K562 (cell line): ENCODE measurements at regions not wholly inside any gene's neighbourhood (a gene's known extent, or its start where the extent isn't known, plus 50 kb on each side); places are given as distances from the start of the nearest gene placed in this dataset.

Source experiments
- ATAC-seq: fragments of 200-7000 bp; cut with Tn5 transposase; 3 replicates; pipeline ENCODE4 v1.9.1; 2020; ENCODE audit warnings: moderate library complexity
- BruUV-seq: library from RNA; stranded (reverse); fragments of 400-500 nt; replicated peaks from 2 replicates; lab custom pipeline; 2021; lab: Mats Ljungman, UMichigan
- CTCF ChIA-PET: fragments of 300-600 bp; formaldehyde crosslinking; extraction: SDS; loops from one replicate; lab custom pipeline; 2021; ENCODE audit warnings: low intra/inter-chr PET ratio; lab: Yijun Ruan, JAX
- POLR2A ChIA-PET: fragments of 300-600, 350-650 bp; sonication (Branson Sonifier 250); formaldehyde crosslinking; extraction: SDS; loops from one replicate; lab custom pipeline; 2021; ENCODE audit warnings: antibody characterized with exemption, inconsistent platforms; lab: Yijun Ruan, JAX
- DNase-seq, 4 experiments: peaks; one replicate each; pipeline versions ENCODE4 v3.0.0 to v3.0.0-alpha.2; 2011 to 2018; ENCODE audit warnings: low spot score in 3 of 4, mixed read lengths in 3 of 4; ENCODE audit errors: extremely low read depth in 1 of 4
- FAIRE-seq: peaks from 2 replicates; lab custom pipeline; 2011; peaks lifted over from hg19 to GRCh38; lab: Jason Lieb, UNC
- H2AFZ ChIP-seq: 2 replicates; pipeline ENCODE4 v1.6.0; 2011; ENCODE audit warnings: low read depth, low read length, control low read depth, inconsistent platforms
- H3K27ac ChIP-seq: fragments of 200-600 bp; 3 replicates; pipeline ENCODE4 v1.8.0; 2011; ENCODE audit warnings: low read depth, mild to moderate bottlenecking, control low read depth, inconsistent platforms, low read length, moderate library complexity, mixed read lengths; ENCODE audit errors: extremely low read depth
- H3K27me3 ChIP-seq, 2 experiments: fragments of 300-600 bp in 1 of 2; 2 replicates in 1 of 2; 3 replicates in 1 of 2; pipeline versions ENCODE4 v1.6.0 to v1.8.0; 2011; ENCODE audit warnings: inconsistent platforms in 2 of 2, low read length in 2 of 2, mild to moderate bottlenecking in 1 of 2, mixed read lengths in 1 of 2, moderate library complexity in 1 of 2; ENCODE audit not compliant: control insufficient read depth in 2 of 2, insufficient read depth in 2 of 2
- H3K36me3 ChIP-seq: fragments of 300-600 bp; 3 replicates; pipeline ENCODE4 v1.8.0; 2011; ENCODE audit warnings: mild to moderate bottlenecking, low read length, inconsistent platforms; ENCODE audit not compliant: control insufficient read depth, insufficient read depth
- H3K4me1 ChIP-seq, 2 experiments: fragments of 200-600 bp in 1 of 2; replicated peaks in 1 of 2; 2 replicates in 1 of 2; 3 replicates in 1 of 2; pipeline versions ENCODE4 v1.5.1 to v1.8.0; 2011; ENCODE audit warnings: inconsistent platforms in 2 of 2, low read length in 2 of 2, mild to moderate bottlenecking in 1 of 2, mixed read lengths in 1 of 2, moderate library complexity in 1 of 2; ENCODE audit not compliant: control insufficient read depth in 2 of 2, insufficient read depth in 2 of 2
- H3K4me2 ChIP-seq: 2 replicates; pipeline ENCODE4 v1.6.1; 2011; ENCODE audit warnings: low read length, control low read depth, inconsistent platforms, mixed read lengths; ENCODE audit not compliant: insufficient read depth
- H3K4me3 ChIP-seq: fragments of 200-600 bp; sonication (generic), shearing (Covaris generic); 2 replicates; pipeline ENCODE4 v1.5.1; 2016; ENCODE audit warnings: control low read depth, inconsistent platforms
- H3K79me2 ChIP-seq: fragments of 200-600 bp; 3 replicates; pipeline ENCODE4 v1.8.0; 2011; ENCODE audit warnings: low read length, inconsistent platforms; ENCODE audit not compliant: control insufficient read depth, insufficient read depth
- H3K9ac ChIP-seq, 2 experiments: 2 replicates each; pipeline versions ENCODE4 v1.6.0 to v1.6.1; 2011; ENCODE audit warnings: low read depth in 2 of 2, low read length in 2 of 2, control low read depth in 1 of 2, inconsistent platforms in 1 of 2, mild to moderate bottlenecking in 1 of 2, mixed read lengths in 1 of 2; ENCODE audit not compliant: insufficient read depth in 1 of 2
- H3K9me1 ChIP-seq: one replicate; pipeline ENCODE4 v1.6.0; 2011; ENCODE audit warnings: inconsistent platforms, mild to moderate bottlenecking, low read length, moderate library complexity; ENCODE audit not compliant: control insufficient read depth, insufficient read depth
- H3K9me3 ChIP-seq: replicated peaks from 2 replicates; pipeline ENCODE4 v1.5.1; 2011; ENCODE audit warnings: low read depth, low read length, inconsistent platforms; ENCODE audit not compliant: control insufficient read depth, insufficient read depth
- H4K20me1 ChIP-seq: replicated peaks from 2 replicates; pipeline ENCODE4 v1.6.1; 2011; ENCODE audit warnings: low read length, inconsistent platforms, mixed read lengths; ENCODE audit not compliant: control insufficient read depth, insufficient read depth
- ELF1 ChIP-seq: fragments of 200-800 bp; sonication (Bioruptor generic); IDR thresholded peaks from 2 replicates; pipeline ENCODE4 v1.6.1; 2016; ENCODE audit warnings: missing genetic modification characterization, missing compliant biosample characterization
- FOXA3 ChIP-seq, 2 experiments: fragments of 450-650 bp in 1 of 2; sonication (generic) in 1 of 2; formaldehyde crosslinking; IDR thresholded peaks in 1 of 2; conservative IDR thresholded peaks in 1 of 2; 2 replicates each; pipeline versions ENCODE4 v1.4.0 to v1.8.0; 2020 to 2022; ENCODE audit warnings: mild to moderate bottlenecking in 2 of 2, missing genetic modification reagents in 1 of 2
- FOXJ2 ChIP-seq: fragments of 200-800 bp; sonication (Bioruptor generic); IDR thresholded peaks from 2 replicates; pipeline ENCODE4 v1.6.1; 2016; ENCODE audit warnings: missing genetic modification characterization, missing compliant biosample characterization
- HOXB6 ChIP-seq: fragments of 250-450 bp; sonication (Bioruptor Pico); IDR thresholded peaks from 2 replicates; pipeline ENCODE4 v1.5.1; 2022; ENCODE audit warnings: mild to moderate bottlenecking, borderline replicate concordance
- KDM2B ChIP-seq: fragments of 250-450 bp; sonication (Bioruptor Pico); IDR thresholded peaks from 2 replicates; pipeline ENCODE4 v1.8.0; 2021; ENCODE audit warnings: mild to moderate bottlenecking, moderate library complexity
- POLR3G ChIP-seq: IDR thresholded peaks from 2 replicates; pipeline ENCODE4 v1.6.1; 2011; ENCODE audit not compliant: insufficient read length, insufficient replicate concordance; ENCODE audit errors: extremely low read depth
- SNRNP70 ChIP-seq: fragments of 200-400 bp; formaldehyde crosslinking; optimal IDR thresholded peaks from 2 replicates; pipeline ENCODE3; 2017; ENCODE audit warnings: low read depth, low read length
- ZNF174 ChIP-seq: fragments of 250-450 bp; sonication (Bioruptor Pico); IDR thresholded peaks from 2 replicates; pipeline ENCODE4 v1.4.0; 2020; ENCODE audit warnings: mild to moderate bottlenecking
- WGBS: fragments of 100-300 bp; shearing (Covaris generic); methylation state at CpG from one replicate; pipeline ENCODE4 v1.1.6; 2016; ENCODE audit warnings: low coverage, mixed read lengths; ENCODE audit not compliant: insufficient coverage; ENCODE audit errors: missing lambda C conversion rate; 5-methylcytosine and 5-hydroxymethylcytosine counted together
- in situ Hi-C: fragments of 300-500 bp; cut with MboI; formaldehyde crosslinking; loops from 4 replicates; pipeline ENCODE4 v1.15.0; 2018; ENCODE audit warnings: inconsistent platforms, mixed read lengths
- intact Hi-C: fragments of 100-400 bp; cut with micrococcal nuclease; formaldehyde crosslinking; loops from 2 replicates; pipeline ENCODE4 v1.14.2; 2022
- TF ChIP-seq, protein P1 (sequence below): fragments of 250-450 bp; sonication (Bioruptor Pico); IDR thresholded peaks from 2 replicates; pipeline ENCODE4 v1.4.0; 2020; ENCODE audit warnings: mild to moderate bottlenecking, moderate library complexity
- TF ChIP-seq, protein P2 (sequence below): sonication (generic); formaldehyde crosslinking; IDR thresholded peaks from 2 replicates; pipeline ENCODE4 v1.8.1; 2023; ENCODE audit warnings: missing genetic modification reagents, mild to moderate bottlenecking, borderline replicate concordance
- TF ChIP-seq, protein P3 (sequence below): sonication (generic); formaldehyde crosslinking; IDR thresholded peaks from 2 replicates; pipeline ENCODE4 v1.8.1; 2023; ENCODE audit warnings: mild to moderate bottlenecking, missing genetic modification reagents

DNA sequence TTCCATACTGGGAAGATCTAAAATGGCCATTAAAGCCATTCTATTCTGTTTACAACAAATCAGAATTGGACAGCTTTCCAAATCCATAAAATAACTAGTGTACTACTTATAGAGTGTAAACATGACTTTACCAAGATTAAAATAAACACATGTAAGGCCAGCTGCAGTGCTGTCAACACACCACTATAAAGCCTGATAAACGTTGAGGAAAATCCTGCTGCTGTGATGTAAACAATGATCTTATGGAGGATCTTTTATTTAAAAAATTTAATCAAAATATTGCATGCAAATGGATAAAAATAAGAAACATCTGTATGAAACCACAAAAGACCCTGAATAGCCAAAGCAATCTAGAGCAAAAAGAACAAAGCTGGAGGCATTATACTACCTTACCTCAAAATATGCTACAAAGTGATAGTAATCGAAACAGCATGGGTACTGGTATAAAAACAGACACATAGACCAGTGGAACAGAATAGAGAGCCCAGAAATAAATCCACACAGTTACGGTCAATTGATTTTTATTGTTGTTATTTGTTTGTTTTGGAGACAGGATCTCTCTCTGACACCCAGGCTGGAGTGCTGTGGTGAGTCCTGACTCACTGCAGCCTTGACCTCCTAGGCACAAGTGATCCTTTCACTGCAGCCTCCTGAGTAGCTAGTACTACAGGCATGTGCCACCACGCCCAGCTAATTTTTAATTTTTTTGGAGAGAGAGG is 428.8 kb upstream of the C2CD4B start (continued):
- TF ChIP-seq, protein P1, sequence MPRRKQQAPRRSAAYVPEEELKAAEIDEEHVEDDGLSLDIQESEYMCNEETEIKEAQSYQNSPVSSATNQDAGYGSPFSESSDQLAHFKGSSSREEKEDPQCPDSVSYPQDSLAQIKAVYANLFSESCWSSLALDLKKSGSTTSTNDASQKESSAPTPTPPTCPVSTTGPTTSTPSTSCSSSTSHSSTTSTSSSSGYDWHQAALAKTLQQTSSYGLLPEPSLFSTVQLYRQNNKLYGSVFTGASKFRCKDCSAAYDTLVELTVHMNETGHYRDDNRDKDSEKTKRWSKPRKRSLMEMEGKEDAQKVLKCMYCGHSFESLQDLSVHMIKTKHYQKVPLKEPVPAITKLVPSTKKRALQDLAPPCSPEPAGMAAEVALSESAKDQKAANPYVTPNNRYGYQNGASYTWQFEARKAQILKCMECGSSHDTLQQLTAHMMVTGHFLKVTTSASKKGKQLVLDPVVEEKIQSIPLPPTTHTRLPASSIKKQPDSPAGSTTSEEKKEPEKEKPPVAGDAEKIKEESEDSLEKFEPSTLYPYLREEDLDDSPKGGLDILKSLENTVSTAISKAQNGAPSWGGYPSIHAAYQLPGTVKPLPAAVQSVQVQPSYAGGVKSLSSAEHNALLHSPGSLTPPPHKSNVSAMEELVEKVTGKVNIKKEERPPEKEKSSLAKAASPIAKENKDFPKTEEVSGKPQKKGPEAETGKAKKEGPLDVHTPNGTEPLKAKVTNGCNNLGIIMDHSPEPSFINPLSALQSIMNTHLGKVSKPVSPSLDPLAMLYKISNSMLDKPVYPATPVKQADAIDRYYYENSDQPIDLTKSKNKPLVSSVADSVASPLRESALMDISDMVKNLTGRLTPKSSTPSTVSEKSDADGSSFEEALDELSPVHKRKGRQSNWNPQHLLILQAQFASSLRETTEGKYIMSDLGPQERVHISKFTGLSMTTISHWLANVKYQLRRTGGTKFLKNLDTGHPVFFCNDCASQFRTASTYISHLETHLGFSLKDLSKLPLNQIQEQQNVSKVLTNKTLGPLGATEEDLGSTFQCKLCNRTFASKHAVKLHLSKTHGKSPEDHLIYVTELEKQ (CRISPR knock-in tag) = no peak
- TF ChIP-seq FOXA3 (CRISPR knock-in tag; conservative IDR thresholded peaks at IDR 0.05 in 1 of 2, IDR thresholded peaks at IDR 0.05 in 1 of 2) (no peak), FOXJ2 (tag) (no peak), SNRNP70 (no peak), HOXB6 (CRISPR knock-in tag) (no peak), KDM2B (no peak)

DNA sequence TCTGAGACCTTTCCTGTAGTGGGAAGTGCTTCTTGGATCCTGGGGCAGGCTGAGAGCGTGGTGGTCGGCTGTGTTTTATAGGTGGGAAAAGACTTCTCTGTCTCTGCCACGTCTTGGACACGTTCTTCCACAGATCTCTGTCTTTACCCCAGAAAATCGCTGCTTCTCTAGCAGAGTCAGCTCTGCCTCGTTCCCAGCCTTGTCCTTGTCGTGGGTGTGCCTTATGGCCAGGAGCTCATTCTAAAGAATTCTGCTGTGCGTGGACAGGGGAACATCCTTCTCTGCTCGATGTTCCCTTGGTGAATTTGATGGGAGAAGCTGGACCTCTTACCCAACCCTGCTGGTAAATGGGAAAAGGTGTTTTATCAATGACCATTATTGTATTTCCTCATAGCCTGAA is 433.1 kb upstream of the C2CD4B start:
- BruUV-seq = no TSS peak
- Histone ChIP-seq H3K27ac (no peak overlapping the region), H4K20me1 (no peaks in the 10 kb centered on the region), H3K9ac (no peak overlapping the region), H3K36me3 (no peaks in the 10 kb centered on the region), H2AFZ (no peak overlapping the region), H3K4me1 (no peaks in the 10 kb centered on the region), H3K4me2 (no peak overlapping the region), H3K9me3 (no peaks in the 10 kb centered on the region), H3K27me3 (peaks cover 2 to 5% of the 10 kb centered on the region in 2 experiments; a peak in 2 of 5 replicates), H3K4me3 (no peak overlapping the region), H3K9me1 (no peaks in the 10 kb centered on the region), H3K79me2 (no peaks in the 10 kb centered on the region)
- ChIA-PET POLR2A (interaction anchor here (0.7 kb wide), 1 partner anchor 15 kb away, joined by 3 read pairs; no protein-coding TSS in a partner anchor), CTCF (no interaction called here)
- intact Hi-C loops = no loop called here
- WGBS = 0% methylated on average over 9 of the region's 9 CpGs
- in situ Hi-C loops = no loop called here
- DNase-seq (no peak), ATAC-seq (no peak), FAIRE-seq (no peak)
- TF ChIP-seq, protein P2, sequence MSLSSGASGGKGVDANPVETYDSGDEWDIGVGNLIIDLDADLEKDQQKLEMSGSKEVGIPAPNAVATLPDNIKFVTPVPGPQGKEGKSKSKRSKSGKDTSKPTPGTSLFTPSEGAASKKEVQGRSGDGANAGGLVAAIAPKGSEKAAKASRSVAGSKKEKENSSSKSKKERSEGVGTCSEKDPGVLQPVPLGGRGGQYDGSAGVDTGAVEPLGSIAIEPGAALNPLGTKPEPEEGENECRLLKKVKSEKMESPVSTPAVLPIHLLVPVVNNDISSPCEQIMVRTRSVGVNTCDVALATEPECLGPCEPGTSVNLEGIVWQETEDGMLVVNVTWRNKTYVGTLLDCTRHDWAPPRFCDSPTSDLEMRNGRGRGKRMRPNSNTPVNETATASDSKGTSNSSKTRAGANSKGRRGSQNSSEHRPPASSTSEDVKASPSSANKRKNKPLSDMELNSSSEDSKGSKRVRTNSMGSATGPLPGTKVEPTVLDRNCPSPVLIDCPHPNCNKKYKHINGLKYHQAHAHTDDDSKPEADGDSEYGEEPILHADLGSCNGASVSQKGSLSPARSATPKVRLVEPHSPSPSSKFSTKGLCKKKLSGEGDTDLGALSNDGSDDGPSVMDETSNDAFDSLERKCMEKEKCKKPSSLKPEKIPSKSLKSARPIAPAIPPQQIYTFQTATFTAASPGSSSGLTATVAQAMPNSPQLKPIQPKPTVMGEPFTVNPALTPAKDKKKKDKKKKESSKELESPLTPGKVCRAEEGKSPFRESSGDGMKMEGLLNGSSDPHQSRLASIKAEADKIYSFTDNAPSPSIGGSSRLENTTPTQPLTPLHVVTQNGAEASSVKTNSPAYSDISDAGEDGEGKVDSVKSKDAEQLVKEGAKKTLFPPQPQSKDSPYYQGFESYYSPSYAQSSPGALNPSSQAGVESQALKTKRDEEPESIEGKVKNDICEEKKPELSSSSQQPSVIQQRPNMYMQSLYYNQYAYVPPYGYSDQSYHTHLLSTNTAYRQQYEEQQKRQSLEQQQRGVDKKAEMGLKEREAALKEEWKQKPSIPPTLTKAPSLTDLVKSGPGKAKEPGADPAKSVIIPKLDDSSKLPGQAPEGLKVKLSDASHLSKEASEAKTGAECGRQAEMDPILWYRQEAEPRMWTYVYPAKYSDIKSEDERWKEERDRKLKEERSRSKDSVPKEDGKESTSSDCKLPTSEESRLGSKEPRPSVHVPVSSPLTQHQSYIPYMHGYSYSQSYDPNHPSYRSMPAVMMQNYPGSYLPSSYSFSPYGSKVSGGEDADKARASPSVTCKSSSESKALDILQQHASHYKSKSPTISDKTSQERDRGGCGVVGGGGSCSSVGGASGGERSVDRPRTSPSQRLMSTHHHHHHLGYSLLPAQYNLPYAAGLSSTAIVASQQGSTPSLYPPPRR (CRISPR knock-in tag) = no peak
- no peak for TF ChIP-seq POLR3G
- TF ChIP-seq, protein P3, sequence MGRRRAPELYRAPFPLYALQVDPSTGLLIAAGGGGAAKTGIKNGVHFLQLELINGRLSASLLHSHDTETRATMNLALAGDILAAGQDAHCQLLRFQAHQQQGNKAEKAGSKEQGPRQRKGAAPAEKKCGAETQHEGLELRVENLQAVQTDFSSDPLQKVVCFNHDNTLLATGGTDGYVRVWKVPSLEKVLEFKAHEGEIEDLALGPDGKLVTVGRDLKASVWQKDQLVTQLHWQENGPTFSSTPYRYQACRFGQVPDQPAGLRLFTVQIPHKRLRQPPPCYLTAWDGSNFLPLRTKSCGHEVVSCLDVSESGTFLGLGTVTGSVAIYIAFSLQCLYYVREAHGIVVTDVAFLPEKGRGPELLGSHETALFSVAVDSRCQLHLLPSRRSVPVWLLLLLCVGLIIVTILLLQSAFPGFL (CRISPR knock-in tag) = no peak
- TF ChIP-seq ZNF174 (CRISPR knock-in tag) = no peak
- no peak for TF ChIP-seq ELF1 (tag)
